ENCODE measurements at regions not wholly inside any gene's neighbourhood (a gene's known extent, or its start where the extent isn't known, plus 50 kb on each side); places are given as distances from the start of the nearest gene placed in this dataset.
A peak's percentile ranks its signal among the peaks of the same experiment; 100 is the strongest.

DNA sequence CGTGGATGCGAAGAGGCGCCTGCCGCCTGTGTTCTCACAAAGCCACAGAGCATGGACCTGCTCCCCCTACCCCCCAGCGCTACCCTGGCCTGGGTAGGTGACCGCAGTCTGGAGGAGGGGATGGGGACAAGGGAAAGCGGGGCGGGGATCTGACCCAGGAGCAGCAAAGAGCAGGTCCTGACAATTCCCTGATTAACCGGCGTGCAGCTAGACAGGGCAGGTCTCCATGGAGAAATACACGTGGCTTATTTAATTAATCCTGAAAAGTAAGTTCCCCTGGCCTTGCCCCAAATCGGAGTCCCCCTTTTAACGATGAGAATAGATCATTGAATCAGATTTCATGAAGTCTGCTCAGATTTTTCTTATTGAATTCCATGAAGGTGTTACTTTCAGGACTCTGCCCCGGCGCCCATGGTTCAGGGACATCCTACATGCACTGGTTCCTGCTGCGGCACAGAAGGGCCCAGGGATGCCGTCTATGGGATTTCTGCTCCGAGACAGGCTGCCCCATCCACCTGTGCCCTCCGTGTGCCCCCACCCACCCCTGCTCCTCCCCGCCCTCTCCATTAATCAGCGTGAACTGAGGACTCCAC is 251.0 kb upstream of the SFSWAP start:
- Mint-ChIP-seq H3K36me3 (ENCODE audit: unreplicated experiment) (no peaks in the 10 kb centered on the region), H3K4me3 (ENCODE audit: unreplicated experiment) (no peak overlapping the region), H3K4me1 (ENCODE audit: unreplicated experiment) (no peaks in the 10 kb centered on the region), H3K9me3 (ENCODE audit: unreplicated experiment) (no peaks in the 10 kb centered on the region), H3K27me3 (ENCODE audit: unreplicated experiment) (peaks cover 9% of the 10 kb centered on the region), H3K27ac (ENCODE audit: unreplicated experiment) (no peak overlapping the region)
- TF ChIP-seq, protein P1, sequence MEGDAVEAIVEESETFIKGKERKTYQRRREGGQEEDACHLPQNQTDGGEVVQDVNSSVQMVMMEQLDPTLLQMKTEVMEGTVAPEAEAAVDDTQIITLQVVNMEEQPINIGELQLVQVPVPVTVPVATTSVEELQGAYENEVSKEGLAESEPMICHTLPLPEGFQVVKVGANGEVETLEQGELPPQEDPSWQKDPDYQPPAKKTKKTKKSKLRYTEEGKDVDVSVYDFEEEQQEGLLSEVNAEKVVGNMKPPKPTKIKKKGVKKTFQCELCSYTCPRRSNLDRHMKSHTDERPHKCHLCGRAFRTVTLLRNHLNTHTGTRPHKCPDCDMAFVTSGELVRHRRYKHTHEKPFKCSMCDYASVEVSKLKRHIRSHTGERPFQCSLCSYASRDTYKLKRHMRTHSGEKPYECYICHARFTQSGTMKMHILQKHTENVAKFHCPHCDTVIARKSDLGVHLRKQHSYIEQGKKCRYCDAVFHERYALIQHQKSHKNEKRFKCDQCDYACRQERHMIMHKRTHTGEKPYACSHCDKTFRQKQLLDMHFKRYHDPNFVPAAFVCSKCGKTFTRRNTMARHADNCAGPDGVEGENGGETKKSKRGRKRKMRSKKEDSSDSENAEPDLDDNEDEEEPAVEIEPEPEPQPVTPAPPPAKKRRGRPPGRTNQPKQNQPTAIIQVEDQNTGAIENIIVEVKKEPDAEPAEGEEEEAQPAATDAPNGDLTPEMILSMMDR (IDR thresholded peaks at IDR 0.05), result no peak
- DNase-seq (ENCODE audit: extremely low spot score, unreplicated experiment), result peak; percentile 65

DNA sequence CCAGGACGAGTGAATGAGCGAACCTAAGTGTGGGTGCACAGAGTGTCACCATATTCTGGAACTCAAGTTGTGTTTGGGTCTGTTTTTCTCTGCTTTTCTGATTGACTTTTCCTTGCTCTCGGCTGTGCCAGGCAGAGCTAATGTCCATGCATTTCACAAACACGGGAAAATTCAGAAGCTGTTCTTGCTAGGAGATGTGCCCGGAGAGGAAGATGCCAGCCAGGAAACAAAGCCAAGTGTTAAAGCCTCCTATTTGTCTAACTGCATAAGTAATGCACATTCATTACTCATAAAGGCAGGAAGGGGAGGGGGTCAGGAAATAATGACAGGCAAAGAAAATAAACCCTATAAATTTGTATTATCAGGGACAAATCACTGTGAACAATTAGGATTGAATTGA is 250.4 kb upstream of the SFSWAP start:
- Mint-ChIP-seq H3K27ac (ENCODE audit: unreplicated experiment) (no peak overlapping the region), H3K4me1 (ENCODE audit: unreplicated experiment) (no peaks in the 10 kb centered on the region), H3K4me3 (ENCODE audit: unreplicated experiment) (no peak overlapping the region), H3K27me3 (ENCODE audit: unreplicated experiment) (peaks cover 9% of the 10 kb centered on the region), H3K9me3 (ENCODE audit: unreplicated experiment) (no peaks in the 10 kb centered on the region), H3K36me3 (ENCODE audit: unreplicated experiment) (no peaks in the 10 kb centered on the region)
- DNase-seq (ENCODE audit: extremely low spot score, unreplicated experiment), result no peak
- TF ChIP-seq, protein P1 (IDR thresholded peaks at IDR 0.05), result no peak

DNA sequence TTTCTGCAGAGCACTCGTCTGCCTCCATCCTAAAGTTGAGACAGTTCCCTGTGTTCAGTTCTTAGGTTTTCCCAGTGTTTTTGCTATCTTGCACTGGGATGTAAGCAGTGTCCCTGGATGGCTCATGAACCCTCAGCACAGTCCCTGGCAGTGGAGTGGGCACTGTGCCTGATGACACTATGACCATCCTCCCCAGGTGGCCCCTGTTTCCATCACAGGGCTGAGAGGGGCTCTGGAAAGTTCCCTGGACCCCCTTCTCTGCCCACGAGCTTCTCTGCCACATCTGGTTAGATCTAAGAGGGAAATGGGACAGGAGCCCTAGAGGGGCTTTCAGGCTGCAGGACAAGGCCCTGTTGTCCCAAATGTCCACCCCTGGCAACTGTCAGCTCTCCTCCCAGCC is 249.8 kb upstream of the SFSWAP start:
- Mint-ChIP-seq H3K4me3 (ENCODE audit: unreplicated experiment) (no peak overlapping the region), H3K27ac (ENCODE audit: unreplicated experiment) (no peak overlapping the region), H3K4me1 (ENCODE audit: unreplicated experiment) (no peaks in the 10 kb centered on the region), H3K36me3 (ENCODE audit: unreplicated experiment) (no peaks in the 10 kb centered on the region), H3K9me3 (ENCODE audit: unreplicated experiment) (no peaks in the 10 kb centered on the region), H3K27me3 (ENCODE audit: unreplicated experiment) (peaks cover 9% of the 10 kb centered on the region)
- TF ChIP-seq, protein P1 (IDR thresholded peaks at IDR 0.05), result no peak
- peak; percentile 51 for DNase-seq (ENCODE audit: extremely low spot score, unreplicated experiment)

DNA sequence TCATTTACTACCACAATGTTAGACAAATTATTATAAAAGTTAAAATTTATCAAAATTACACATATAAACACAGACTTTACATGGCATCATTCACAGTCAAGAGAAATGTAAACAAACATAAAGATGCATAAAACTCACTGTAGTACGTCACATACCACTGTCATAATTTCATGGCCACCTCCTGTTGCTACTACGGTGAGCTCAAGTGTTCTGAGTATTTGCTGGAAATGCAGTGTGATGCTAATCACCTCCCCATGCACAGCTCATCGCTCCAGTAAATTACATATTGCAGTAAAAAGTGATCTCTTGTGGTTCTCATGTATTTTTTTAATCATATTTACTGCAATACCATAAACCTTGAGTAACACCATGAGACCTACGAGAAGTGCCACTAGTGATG is 247.7 kb upstream of the SFSWAP start:
- TF ChIP-seq, protein P1 (IDR thresholded peaks at IDR 0.05), result no peak
- Mint-ChIP-seq H3K4me3 (ENCODE audit: unreplicated experiment) (no peak overlapping the region), H3K27ac (ENCODE audit: unreplicated experiment) (no peak overlapping the region), H3K9me3 (ENCODE audit: unreplicated experiment) (peaks cover 3% of the 10 kb centered on the region), H3K36me3 (ENCODE audit: unreplicated experiment) (no peaks in the 10 kb centered on the region), H3K27me3 (ENCODE audit: unreplicated experiment) (peaks cover 9% of the 10 kb centered on the region), H3K4me1 (ENCODE audit: unreplicated experiment) (no peaks in the 10 kb centered on the region)
- DNase-seq (ENCODE audit: extremely low spot score, unreplicated experiment), result peak; percentile 3

- no peak for DNase-seq (ENCODE audit: extremely low spot score, unreplicated experiment)
- Mint-ChIP-seq H3K4me1 (ENCODE audit: unreplicated experiment) (no peaks in the 10 kb centered on the region), H3K9me3 (ENCODE audit: unreplicated experiment) (peaks cover 3% of the 10 kb centered on the region), H3K36me3 (ENCODE audit: unreplicated experiment) (no peaks in the 10 kb centered on the region), H3K27ac (ENCODE audit: unreplicated experiment) (no peak overlapping the region), H3K27me3 (ENCODE audit: unreplicated experiment) (peaks cover 9% of the 10 kb centered on the region), H3K4me3 (ENCODE audit: unreplicated experiment) (no peak overlapping the region)
- TF ChIP-seq, protein P1 (IDR thresholded peaks at IDR 0.05), result no peak
Observed at GRCh38 chr12:131464081-131464480, 246.8 kb upstream of the SFSWAP start.
